Endothelial cell of umbilical vein (primary cell): ENCODE measurements at regions not wholly inside any gene's neighbourhood (a gene's known extent, or its start where the extent isn't known, plus 50 kb on each side); places are given as distances from the start of the nearest gene placed in this dataset.

Experiments used
- BruUV-seq: library from RNA; stranded (reverse); fragments of 400-500 nt; replicated peaks from 2 replicates; lab custom pipeline; 2021; lab: Mats Ljungman, UMichigan
- CTCF ChIA-PET: fragments of 300-600, 350-600 bp; sonication (Branson Sonifier 250); formaldehyde crosslinking; loops from one replicate; lab custom pipeline; 2021; ENCODE audit warnings: antibody characterized with exemption, inconsistent platforms; lab: Charles Lee
- POLR2A ChIA-PET: fragments of 300-600, 350-600 bp; sonication (Branson Sonifier 250); formaldehyde crosslinking; loops from one replicate; lab custom pipeline; 2021; ENCODE audit warnings: antibody characterized with exemption, inconsistent platforms; lab: Charles Lee
- DNase-seq: peaks from one replicate; pipeline ENCODE4 v3.0.0-alpha.2; 2011; ENCODE audit warnings: low read depth, low spot score
- FAIRE-seq: peaks from 2 replicates; lab custom pipeline; 2011; peaks lifted over from hg19 to GRCh38; lab: Jason Lieb, UNC
- H2AFZ ChIP-seq: 2 replicates; pipeline ENCODE4 v1.6.0; 2012; ENCODE audit warnings: low read depth, low read length, control low read depth, inconsistent platforms
- H3K27ac ChIP-seq: 2 replicates; pipeline ENCODE4 v1.5.1; 2011; ENCODE audit warnings: low read depth, mild to moderate bottlenecking, control low read depth, low read length, moderate library complexity; ENCODE audit not compliant: insufficient read depth
- H3K27me3 ChIP-seq, 2 experiments: 2 replicates each; pipeline versions ENCODE4 v1.6.0 to v1.6.1; 2011; ENCODE audit warnings: low read length in 2 of 2, mixed read lengths in 1 of 2; ENCODE audit not compliant: control insufficient read depth in 2 of 2, insufficient read depth in 2 of 2
- H3K36me3 ChIP-seq, 2 experiments: 2 replicates in 1 of 2; 3 replicates in 1 of 2; pipeline ENCODE4 v1.5.1; 2011; ENCODE audit warnings: low read length in 2 of 2, mild to moderate bottlenecking in 1 of 2, moderate library complexity in 1 of 2; ENCODE audit not compliant: control insufficient read depth in 2 of 2, insufficient read depth in 2 of 2; ENCODE audit errors: extremely low read depth in 1 of 2
- H3K4me1 ChIP-seq: 3 replicates; pipeline ENCODE4 v1.5.1; 2011; ENCODE audit warnings: mild to moderate bottlenecking, low read length; ENCODE audit not compliant: control insufficient read depth, insufficient read depth; ENCODE audit errors: extremely low read depth
- H3K4me2 ChIP-seq: 2 replicates; pipeline ENCODE4 v1.6.1; 2011; ENCODE audit warnings: low read length, control low read depth, mixed read lengths; ENCODE audit not compliant: insufficient read depth
- H3K4me3 ChIP-seq, 3 experiments: fragments of 200-600 bp in 1 of 3; sonication (generic), shearing (Covaris generic) in 1 of 3; replicated peaks in 1 of 3; 2 replicates each; pipeline ENCODE4 v1.5.1; 2011 to 2016; ENCODE audit warnings: control low read depth in 3 of 3, low read length in 3 of 3, mild to moderate bottlenecking in 2 of 3, inconsistent platforms in 1 of 3, low read depth in 1 of 3, moderate library complexity in 1 of 3; ENCODE audit not compliant: insufficient read depth in 1 of 3
- H3K79me2 ChIP-seq: 2 replicates; pipeline ENCODE4 v1.6.0; 2012; ENCODE audit warnings: low read length, inconsistent platforms; ENCODE audit not compliant: control insufficient read depth, insufficient read depth
- H3K9ac ChIP-seq: replicated peaks from 2 replicates; pipeline ENCODE3; 2011; ENCODE audit warnings: low read length, control low read depth; ENCODE audit not compliant: insufficient read depth; ENCODE audit errors: extremely low read depth
- H3K9me1 ChIP-seq: replicated peaks from 3 replicates; pipeline ENCODE4 v1.6.0; 2011; ENCODE audit warnings: mild to moderate bottlenecking, low read length; ENCODE audit not compliant: control insufficient read depth, insufficient read depth; ENCODE audit errors: extremely low read depth
- H3K9me3 ChIP-seq: replicated peaks from 2 replicates; pipeline ENCODE4 v1.5.1; 2012; ENCODE audit warnings: low read length, inconsistent platforms; ENCODE audit not compliant: control insufficient read depth, insufficient read depth
- H4K20me1 ChIP-seq: replicated peaks from 2 replicates; pipeline ENCODE3; 2011; ENCODE audit warnings: mild to moderate bottlenecking, low read length; ENCODE audit not compliant: control insufficient read depth, insufficient read depth; ENCODE audit errors: extremely low read depth
- CTCF ChIP-seq, 2 donors: IDR thresholded peaks; 1 replicate in 1 of 2; 2 replicates in 1 of 2; pipeline ENCODE4 v1.5.1; 2011; ENCODE audit warnings: low read length in 2 of 2, mild to moderate bottlenecking in 2 of 2, moderate library complexity in 2 of 2, control low read depth in 1 of 2, inconsistent platforms in 1 of 2, low read depth in 1 of 2; ENCODE audit not compliant: insufficient read depth in 1 of 2; ENCODE audit errors: extremely low read depth in 1 of 2
- EZH2 ChIP-seq: IDR thresholded peaks from 2 replicates; pipeline ENCODE4 v1.6.1; 2012; ENCODE audit warnings: borderline replicate concordance, low read depth, mild to moderate bottlenecking, moderate library complexity, low read length, inconsistent platforms; ENCODE audit not compliant: severe bottlenecking
- FOS ChIP-seq: IDR thresholded peaks from 2 replicates; pipeline ENCODE4 v1.6.1; 2011; ENCODE audit warnings: mild to moderate bottlenecking, low read length, moderate library complexity, borderline replicate concordance; ENCODE audit not compliant: insufficient read depth
- GATA2 ChIP-seq: IDR thresholded peaks from 2 replicates; pipeline ENCODE4 v1.7.0; 2011; ENCODE audit warnings: low read depth, mild to moderate bottlenecking, moderate library complexity, mixed read lengths, low read length; ENCODE audit not compliant: insufficient read length, insufficient read depth
- JUN ChIP-seq: IDR thresholded peaks from 2 replicates; pipeline ENCODE4 v1.6.1; 2011; ENCODE audit warnings: borderline replicate concordance, low read depth; ENCODE audit not compliant: insufficient read length, insufficient read depth
- MAX ChIP-seq: IDR thresholded peaks from 2 replicates; pipeline ENCODE4 v1.6.1; 2011; ENCODE audit not compliant: insufficient read depth, insufficient read length
- MYC ChIP-seq: IDR thresholded peaks from one replicate; pipeline ENCODE4 v1.6.1; 2011; ENCODE audit warnings: mild to moderate bottlenecking, low read depth, low read length
- POLR2A ChIP-seq: IDR thresholded peaks from 2 replicates; pipeline ENCODE4 v1.6.1; 2012; ENCODE audit warnings: low read depth, mild to moderate bottlenecking, control low read depth, low read length
- POLR2AphosphoS5 ChIP-seq: IDR thresholded peaks from 2 replicates; pipeline ENCODE4 v1.6.1; 2012; ENCODE audit warnings: low read depth, mild to moderate bottlenecking, control low read depth, low read length, moderate library complexity; ENCODE audit not compliant: insufficient read depth
- dilution Hi-C: fragments of 300-500 bp; cut with MboI; formaldehyde crosslinking; loops from one replicate; pipeline ENCODE4 v1.15.0; 2019; ENCODE audit warnings: low sequenced_read_pairs; ENCODE audit not compliant: extremely low pct_ligation_motif_present
- intact Hi-C: fragments of 100-400 bp; cut with micrococcal nuclease; formaldehyde crosslinking; loops from one replicate; pipeline ENCODE4 v1.10.0; 2022

- H3K36me3 ChIP-seq, result no peaks in the 10 kb centered on the region
- no peaks in the 10 kb centered on the region for H3K9me1 ChIP-seq
- no peak for FAIRE-seq
- H3K27me3 ChIP-seq, result peaks cover 0 to 1% of the 10 kb centered on the region in 2 experiments
- DNase-seq, result no peak
- H3K79me2 ChIP-seq, result no peaks in the 10 kb centered on the region
- no peaks in the 10 kb centered on the region for H3K9me3 ChIP-seq
- POLR2A ChIA-PET, result no interaction called here
- no peaks in the 10 kb centered on the region for H4K20me1 ChIP-seq
- H3K4me3 ChIP-seq, result no peak overlapping the region
- dilution Hi-C loops, result no loop called here
- CTCF ChIA-PET, result no interaction called here
- BruUV-seq, result no TSS peak
- no peaks in the 10 kb centered on the region for H3K4me1 ChIP-seq
- H3K4me2 ChIP-seq, result no peak overlapping the region
- TF ChIP-seq GATA2 (no peak), FOS (no peak), MAX (no peak), EZH2 (no peak), CTCF (IDR thresholded peaks at IDR 0.05; ENCODE audit: extremely low read depth in 1 of 2, insufficient read depth in 1 of 2, low read depth in 1 of 2, low read length in 2 of 2) (no peak), POLR2AphosphoS5 (no peak), JUN (no peak), MYC (no peak), POLR2A (no peak)
- no peak overlapping the region for H2AFZ ChIP-seq
- H3K27ac ChIP-seq, result no peak overlapping the region
- intact Hi-C loops, result no loop called here
- no peak overlapping the region for H3K9ac ChIP-seq
Measured at GRCh38 chr5:82704381-82704780, 372.8 kb downstream of the TMEM167A start.
